Astrocyte (in vitro differentiated cells and primary cell): ENCODE measurements at regions not wholly inside any gene's neighbourhood (a gene's known extent, or its start where the extent isn't known, plus 50 kb on each side); places are given as distances from the start of the nearest gene placed in this dataset.

ENCODE experiments used
- DNase-seq: peaks from one replicate; pipeline ENCODE4 v3.0.0-alpha.2; 2010; ENCODE audit warnings: low read depth
- FAIRE-seq: peaks from 2 replicates; lab custom pipeline; 2011; peaks lifted over from hg19 to GRCh38; lab: Jason Lieb, UNC
- H2AFZ ChIP-seq: 2 replicates; pipeline ENCODE4 v1.6.0; 2012; ENCODE audit warnings: low read depth, low read length, inconsistent platforms
- H3K27ac ChIP-seq: 2 replicates; pipeline ENCODE4 v1.5.1; 2011; ENCODE audit warnings: low read depth, low read length, inconsistent platforms
- H3K27me3 ChIP-seq: 2 replicates; pipeline ENCODE4 v1.6.0; 2011; ENCODE audit warnings: low read length, inconsistent platforms; ENCODE audit not compliant: insufficient read depth
- H3K36me3 ChIP-seq: 2 replicates; pipeline ENCODE4 v1.5.1; 2011; ENCODE audit warnings: low read length, inconsistent platforms; ENCODE audit not compliant: insufficient read depth
- H3K4me1 ChIP-seq: 2 replicates; pipeline ENCODE4 v1.5.1; 2011; ENCODE audit warnings: low read length, inconsistent platforms; ENCODE audit not compliant: insufficient read depth
- H3K4me2 ChIP-seq: 2 replicates; pipeline ENCODE4 v1.6.0; 2012; ENCODE audit warnings: low read length, inconsistent platforms
- H3K4me3 ChIP-seq: 2 replicates; pipeline ENCODE4 v1.5.1; 2011; ENCODE audit warnings: low read depth, mild to moderate bottlenecking, low read length, inconsistent platforms; ENCODE audit not compliant: insufficient read depth
- H3K79me2 ChIP-seq: 2 replicates; pipeline ENCODE4 v1.6.0; 2012; ENCODE audit warnings: mild to moderate bottlenecking, low read length, inconsistent platforms; ENCODE audit not compliant: insufficient read depth
- H3K9ac ChIP-seq: 2 replicates; pipeline ENCODE4 v1.6.0; 2012; ENCODE audit warnings: mild to moderate bottlenecking, low read length, inconsistent platforms
- H3K9me3 ChIP-seq: 2 replicates; pipeline ENCODE4 v1.5.1; 2012; ENCODE audit warnings: low read depth, mild to moderate bottlenecking, low read length, inconsistent platforms; ENCODE audit not compliant: insufficient read depth
- H4K20me1 ChIP-seq: 2 replicates; pipeline ENCODE4 v1.6.0; 2012; ENCODE audit warnings: low read length, inconsistent platforms; ENCODE audit not compliant: insufficient read depth
- H3K27ac Mint-ChIP-seq: one replicate; pipeline ENCODE4 v1.8.0; 2021; ENCODE audit warnings: mild to moderate bottlenecking, mixed read lengths; ENCODE audit not compliant: unreplicated experiment
- H3K27me3 Mint-ChIP-seq: one replicate; pipeline ENCODE4 v1.8.0; 2021; ENCODE audit warnings: low read depth, mixed read lengths; ENCODE audit not compliant: unreplicated experiment
- H3K36me3 Mint-ChIP-seq: one replicate; pipeline ENCODE4 v1.8.0; 2021; ENCODE audit warnings: low read depth, mixed read lengths; ENCODE audit not compliant: unreplicated experiment
- H3K4me1 Mint-ChIP-seq: one replicate; pipeline ENCODE4 v1.8.0; 2021; ENCODE audit warnings: low read depth, mixed read lengths; ENCODE audit not compliant: unreplicated experiment
- H3K4me3 Mint-ChIP-seq: one replicate; pipeline ENCODE4 v1.8.0; 2021; ENCODE audit warnings: mild to moderate bottlenecking, moderate library complexity, mixed read lengths; ENCODE audit not compliant: unreplicated experiment
- H3K9me3 Mint-ChIP-seq: one replicate; pipeline ENCODE4 v1.8.0; 2021; ENCODE audit warnings: mild to moderate bottlenecking, mixed read lengths; ENCODE audit not compliant: unreplicated experiment
- EZH2 ChIP-seq: IDR thresholded peaks from 2 replicates; pipeline ENCODE4 v1.6.1; 2012; ENCODE audit warnings: mild to moderate bottlenecking, low read length, inconsistent platforms; ENCODE audit not compliant: insufficient read depth
- TF ChIP-seq, protein P1 (sequence below): IDR thresholded peaks from 2 replicates; pipeline ENCODE4 v1.5.1; 2011; ENCODE audit warnings: low read depth, mild to moderate bottlenecking, inconsistent platforms, low read length, moderate library complexity; ENCODE audit not compliant: insufficient read depth

DNA sequence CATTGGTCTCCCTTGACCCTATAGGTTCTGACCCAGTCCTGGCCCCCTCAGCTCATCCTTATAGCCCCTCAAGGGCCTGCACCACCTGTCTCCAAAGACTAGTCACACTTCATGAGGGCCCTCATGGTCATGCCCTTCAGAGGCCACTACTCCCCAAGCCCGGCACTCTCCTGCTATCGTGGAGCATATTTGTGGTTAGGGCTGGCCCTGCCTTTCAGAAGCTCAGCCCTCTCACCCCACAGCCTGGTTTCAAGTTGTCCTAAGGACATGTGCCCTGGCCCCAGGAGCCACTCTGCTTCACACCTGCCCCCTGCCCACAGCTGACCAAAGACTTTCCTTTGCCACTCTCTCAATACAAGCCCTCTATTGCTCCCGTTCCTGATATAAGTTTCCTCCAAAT, 60.3 kb upstream of the LBX1 start:
- peaks cover 4% of the 10 kb centered on the region for H3K4me1 ChIP-seq
- H3K27me3 ChIP-seq, result peaks cover 66% of the 10 kb centered on the region
- peaks cover 11% of the 10 kb centered on the region for H3K4me1 Mint-ChIP-seq
- H3K9me3 ChIP-seq, result no peaks in the 10 kb centered on the region
- no peak overlapping the region for H3K4me3 ChIP-seq
- no peak overlapping the region for H3K9ac ChIP-seq
- peaks cover 68% of the 10 kb centered on the region for H3K27me3 Mint-ChIP-seq
- DNase-seq, result no peak
- no peak overlapping the region for H3K4me3 Mint-ChIP-seq
- no peak overlapping the region for H2AFZ ChIP-seq
- H4K20me1 ChIP-seq, result peaks cover 4% of the 10 kb centered on the region
- no peaks in the 10 kb centered on the region for H3K36me3 ChIP-seq
- H3K9me3 Mint-ChIP-seq, result no peaks in the 10 kb centered on the region
- no peak overlapping the region for H3K27ac ChIP-seq
- no peak overlapping the region for H3K27ac Mint-ChIP-seq
- no peak overlapping the region for H3K4me2 ChIP-seq
- H3K79me2 ChIP-seq, result no peaks in the 10 kb centered on the region
- TF ChIP-seq EZH2, result no peak
- TF ChIP-seq, protein P1, sequence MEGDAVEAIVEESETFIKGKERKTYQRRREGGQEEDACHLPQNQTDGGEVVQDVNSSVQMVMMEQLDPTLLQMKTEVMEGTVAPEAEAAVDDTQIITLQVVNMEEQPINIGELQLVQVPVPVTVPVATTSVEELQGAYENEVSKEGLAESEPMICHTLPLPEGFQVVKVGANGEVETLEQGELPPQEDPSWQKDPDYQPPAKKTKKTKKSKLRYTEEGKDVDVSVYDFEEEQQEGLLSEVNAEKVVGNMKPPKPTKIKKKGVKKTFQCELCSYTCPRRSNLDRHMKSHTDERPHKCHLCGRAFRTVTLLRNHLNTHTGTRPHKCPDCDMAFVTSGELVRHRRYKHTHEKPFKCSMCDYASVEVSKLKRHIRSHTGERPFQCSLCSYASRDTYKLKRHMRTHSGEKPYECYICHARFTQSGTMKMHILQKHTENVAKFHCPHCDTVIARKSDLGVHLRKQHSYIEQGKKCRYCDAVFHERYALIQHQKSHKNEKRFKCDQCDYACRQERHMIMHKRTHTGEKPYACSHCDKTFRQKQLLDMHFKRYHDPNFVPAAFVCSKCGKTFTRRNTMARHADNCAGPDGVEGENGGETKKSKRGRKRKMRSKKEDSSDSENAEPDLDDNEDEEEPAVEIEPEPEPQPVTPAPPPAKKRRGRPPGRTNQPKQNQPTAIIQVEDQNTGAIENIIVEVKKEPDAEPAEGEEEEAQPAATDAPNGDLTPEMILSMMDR, result no peak
- FAIRE-seq, result no peak
- peaks cover 2% of the 10 kb centered on the region for H3K36me3 Mint-ChIP-seq

GRCh38 chr10:101290431-101290830, 61.2 kb upstream of the LBX1 start:
- DNase-seq, result no peak
- H3K4me2 ChIP-seq, result no peak overlapping the region
- H3K27ac ChIP-seq, result no peak overlapping the region
- no peaks in the 10 kb centered on the region for H3K9me3 Mint-ChIP-seq
- peaks cover 4% of the 10 kb centered on the region for H4K20me1 ChIP-seq
- H3K36me3 Mint-ChIP-seq, result no peaks in the 10 kb centered on the region
- H3K79me2 ChIP-seq, result no peaks in the 10 kb centered on the region
- H3K9me3 ChIP-seq, result no peaks in the 10 kb centered on the region
- H3K4me3 ChIP-seq, result no peak overlapping the region
- H3K4me1 Mint-ChIP-seq, result peaks cover 11% of the 10 kb centered on the region
- no peak overlapping the region for H2AFZ ChIP-seq
- TF ChIP-seq, protein P1, result no peak
- TF ChIP-seq EZH2, result no peak
- H3K27me3 ChIP-seq, result peaks cover 62% of the 10 kb centered on the region
- peaks cover 61% of the 10 kb centered on the region for H3K27me3 Mint-ChIP-seq
- FAIRE-seq, result no peak
- no peak overlapping the region for H3K27ac Mint-ChIP-seq
- no peaks in the 10 kb centered on the region for H3K36me3 ChIP-seq
- peaks cover 4% of the 10 kb centered on the region for H3K4me1 ChIP-seq
- no peak overlapping the region for H3K9ac ChIP-seq
- H3K4me3 Mint-ChIP-seq, result peak overlapping the region; percentile 41

DNA sequence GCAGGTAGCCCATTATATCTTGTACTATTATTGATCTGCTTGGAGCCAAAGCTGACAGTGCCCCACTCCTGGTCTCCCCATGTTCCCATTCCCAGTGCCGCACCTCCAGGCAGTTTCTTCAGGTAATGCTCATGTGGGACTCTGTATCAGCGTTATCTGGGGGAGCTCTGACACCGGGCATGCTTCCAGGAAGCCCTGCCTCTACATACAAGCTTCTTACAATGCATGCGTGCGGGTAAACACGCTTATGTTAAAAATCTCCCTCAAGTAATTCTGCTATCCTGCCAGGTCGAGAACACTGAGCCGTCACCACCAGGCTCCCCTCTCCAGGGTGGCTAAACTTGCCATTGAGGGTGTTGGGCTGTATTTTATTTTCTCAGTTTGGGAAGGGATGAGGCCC, 61.6 kb upstream of the LBX1 start:
- peak overlapping the region; percentile 90 for H3K4me2 ChIP-seq
- no peak for TF ChIP-seq EZH2
- TF ChIP-seq, protein P1, result no peak
- peaks cover 4% of the 10 kb centered on the region for H4K20me1 ChIP-seq
- DNase-seq, result no peak
- FAIRE-seq, result no peak
- H3K4me1 Mint-ChIP-seq, result peaks cover 13% of the 10 kb centered on the region
- H3K27me3 ChIP-seq, result peaks cover 64% of the 10 kb centered on the region
- no peak overlapping the region for H3K27ac ChIP-seq
- peak overlapping the region; percentile 66 for H2AFZ ChIP-seq
- H3K36me3 Mint-ChIP-seq, result no peaks in the 10 kb centered on the region
- H3K9me3 ChIP-seq, result no peaks in the 10 kb centered on the region
- no peaks in the 10 kb centered on the region for H3K36me3 ChIP-seq
- H3K4me3 ChIP-seq, result no peak overlapping the region
- H3K9me3 Mint-ChIP-seq, result no peaks in the 10 kb centered on the region
- no peaks in the 10 kb centered on the region for H3K79me2 ChIP-seq
- peaks cover 56% of the 10 kb centered on the region for H3K27me3 Mint-ChIP-seq
- peak overlapping the region; percentile 41 for H3K4me3 Mint-ChIP-seq
- H3K4me1 ChIP-seq, result peaks cover 4% of the 10 kb centered on the region
- H3K27ac Mint-ChIP-seq, result peak overlapping the region; percentile 58
- H3K9ac ChIP-seq, result no peak overlapping the region
